ENCODE measurements at regions not wholly inside any gene's neighbourhood (a gene's known extent, or its start where the extent isn't known, plus 50 kb on each side); places are given as distances from the start of the nearest gene placed in this dataset.

- Histone ChIP-seq H3K9ac (ENCODE audit: low read length) (no peak overlapping the region), H2AFZ (ENCODE audit: low read depth, low read length) (no peak overlapping the region), H3K79me1 (replicated peaks; ENCODE audit: low read length, poor library complexity, severe bottlenecking) (no peaks in the 10 kb centered on the region), H4K8ac (ENCODE audit: low read length) (no peak overlapping the region), H3K27ac (ENCODE audit: low read length, poor library complexity, severe bottlenecking) (no peak overlapping the region), H4K91ac (ENCODE audit: low read length) (no peak overlapping the region), H3K23ac (ENCODE audit: low read length in 2 of 2) (no peak overlapping the region), H3K4me2 (ENCODE audit: low read length, poor library complexity, severe bottlenecking) (no peak overlapping the region), H3K4ac (ENCODE audit: low read depth in 1 of 2, low read length in 2 of 2) (no peak overlapping the region), H2BK5ac (ENCODE audit: low read depth, low read length, poor library complexity, severe bottlenecking) (no peak overlapping the region), H2AK5ac (ENCODE audit: low read length, severe bottlenecking) (no peak overlapping the region), H3K9me3 (ENCODE audit: control insufficient read depth, low read length) (no peaks in the 10 kb centered on the region), H3K4me1 (ENCODE audit: control insufficient read depth, insufficient read depth, low read depth, low read length) (no peaks in the 10 kb centered on the region), H3K14ac (ENCODE audit: low read length in 2 of 2) (no peak overlapping the region), H2BK120ac (ENCODE audit: low read depth, low read length) (no peak overlapping the region), H2BK15ac (ENCODE audit: low read depth, poor library complexity, severe bottlenecking) (no peak overlapping the region), H3K27me3 (ENCODE audit: control insufficient read depth in 1 of 2, insufficient read depth in 1 of 2, low read length in 2 of 2) (no peaks in the 10 kb centered on the region), H3K18ac (ENCODE audit: low read depth in 1 of 2, low read length in 2 of 2) (no peak overlapping the region), H3K4me3 (ENCODE audit: insufficient read depth in 1 of 2, low read depth in 1 of 2, low read length in 2 of 2) (no peak overlapping the region), H3K36me3 (ENCODE audit: control insufficient read depth in 1 of 2, insufficient read depth in 2 of 2, low read depth in 1 of 2, low read length in 2 of 2) (no peaks in the 10 kb centered on the region), H2BK12ac (ENCODE audit: low read length in 2 of 2) (no peak overlapping the region)
- DNase-seq: no peak
Observed at GRCh38 chr6:48904809-48905208, 558.2 kb downstream of the MMUT start.

- no peak overlapping the region for H3K4me3 ChIP-seq (ENCODE audit: insufficient read depth in 1 of 2, low read depth in 1 of 2, low read length in 2 of 2)
- no peaks in the 10 kb centered on the region for H3K9me3 ChIP-seq (ENCODE audit: control insufficient read depth, low read length)
- no peak overlapping the region for H3K14ac ChIP-seq (ENCODE audit: low read length in 2 of 2)
- no peak overlapping the region for H3K9ac ChIP-seq (ENCODE audit: low read length)
- no peaks in the 10 kb centered on the region for H3K36me3 ChIP-seq (ENCODE audit: control insufficient read depth in 1 of 2, insufficient read depth in 2 of 2, low read depth in 1 of 2, low read length in 2 of 2)
- H4K8ac ChIP-seq (ENCODE audit: low read length): no peak overlapping the region
- WGBS: 94% methylated on average over 1 of the region's 3 CpGs
- H3K4me2 ChIP-seq (ENCODE audit: low read length, poor library complexity, severe bottlenecking): no peak overlapping the region
- no peak overlapping the region for H3K27ac ChIP-seq (ENCODE audit: low read length, poor library complexity, severe bottlenecking)
- H3K4me1 ChIP-seq (ENCODE audit: control insufficient read depth, insufficient read depth, low read depth, low read length): no peaks in the 10 kb centered on the region
- H2BK15ac ChIP-seq (ENCODE audit: low read depth, poor library complexity, severe bottlenecking): no peak overlapping the region
- H4K91ac ChIP-seq (ENCODE audit: low read length): no peak overlapping the region
- H3K27me3 ChIP-seq (ENCODE audit: control insufficient read depth in 1 of 2, insufficient read depth in 1 of 2, low read length in 2 of 2): no peaks in the 10 kb centered on the region
- no peak overlapping the region for H3K4ac ChIP-seq (ENCODE audit: low read depth in 1 of 2, low read length in 2 of 2)
- no peak overlapping the region for H3K23ac ChIP-seq (ENCODE audit: low read length in 2 of 2)
- no peak overlapping the region for H2AFZ ChIP-seq (ENCODE audit: low read depth, low read length)
- H2BK12ac ChIP-seq (ENCODE audit: low read length in 2 of 2): no peak overlapping the region
- H3K18ac ChIP-seq (ENCODE audit: low read depth in 1 of 2, low read length in 2 of 2): no peak overlapping the region
- no peak overlapping the region for H2AK5ac ChIP-seq (ENCODE audit: low read length, severe bottlenecking)
- no peak overlapping the region for H2BK5ac ChIP-seq (ENCODE audit: low read depth, low read length, poor library complexity, severe bottlenecking)
- H3K79me1 ChIP-seq (replicated peaks; ENCODE audit: low read length, poor library complexity, severe bottlenecking): no peaks in the 10 kb centered on the region
- DNase-seq: no peak
- H2BK120ac ChIP-seq (ENCODE audit: low read depth, low read length): no peak overlapping the region
Observed at GRCh38 chr6:48894469-48894868, 568.6 kb downstream of the MMUT start.

GRCh38 chr6:48893048-48893447, 570.0 kb downstream of the MMUT start:
- Histone ChIP-seq H3K4me2 (ENCODE audit: low read length, poor library complexity, severe bottlenecking) (no peak overlapping the region), H4K91ac (ENCODE audit: low read length) (no peak overlapping the region), H3K4me3 (ENCODE audit: insufficient read depth in 1 of 2, low read depth in 1 of 2, low read length in 2 of 2) (no peak overlapping the region), H3K27ac (ENCODE audit: low read length, poor library complexity, severe bottlenecking) (no peak overlapping the region), H3K4ac (ENCODE audit: low read depth in 1 of 2, low read length in 2 of 2) (no peak overlapping the region), H3K18ac (ENCODE audit: low read depth in 1 of 2, low read length in 2 of 2) (no peak overlapping the region), H3K9me3 (ENCODE audit: control insufficient read depth, low read length) (no peaks in the 10 kb centered on the region), H2AFZ (ENCODE audit: low read depth, low read length) (no peak overlapping the region), H3K14ac (ENCODE audit: low read length in 2 of 2) (no peak overlapping the region), H4K8ac (ENCODE audit: low read length) (no peak overlapping the region), H2BK5ac (ENCODE audit: low read depth, low read length, poor library complexity, severe bottlenecking) (no peak overlapping the region), H3K9ac (ENCODE audit: low read length) (no peak overlapping the region), H3K36me3 (ENCODE audit: control insufficient read depth in 1 of 2, insufficient read depth in 2 of 2, low read depth in 1 of 2, low read length in 2 of 2) (no peaks in the 10 kb centered on the region), H3K79me1 (replicated peaks; ENCODE audit: low read length, poor library complexity, severe bottlenecking) (no peaks in the 10 kb centered on the region), H3K23ac (ENCODE audit: low read length in 2 of 2) (no peak overlapping the region), H2BK120ac (ENCODE audit: low read depth, low read length) (no peak overlapping the region), H3K4me1 (ENCODE audit: control insufficient read depth, insufficient read depth, low read depth, low read length) (no peaks in the 10 kb centered on the region), H2BK15ac (ENCODE audit: low read depth, poor library complexity, severe bottlenecking) (no peak overlapping the region), H3K27me3 (ENCODE audit: control insufficient read depth in 1 of 2, insufficient read depth in 1 of 2, low read length in 2 of 2) (no peaks in the 10 kb centered on the region), H2AK5ac (ENCODE audit: low read length, severe bottlenecking) (no peak overlapping the region), H2BK12ac (ENCODE audit: low read length in 2 of 2) (no peak overlapping the region)
- no CpG with 5 or more reads among the region's 1 CpG for whole genome bisulfite sequencing
- no peak for DNase-seq

GRCh38 chr6:48891308-48891707, 571.7 kb downstream of the MMUT start:
- H3K27me3 ChIP-seq (ENCODE audit: control insufficient read depth in 1 of 2, insufficient read depth in 1 of 2, low read length in 2 of 2): no peaks in the 10 kb centered on the region
- H3K9ac ChIP-seq (ENCODE audit: low read length): no peak overlapping the region
- no peak overlapping the region for H3K4ac ChIP-seq (ENCODE audit: low read depth in 1 of 2, low read length in 2 of 2)
- H3K23ac ChIP-seq (ENCODE audit: low read length in 2 of 2): no peak overlapping the region
- H2BK120ac ChIP-seq (ENCODE audit: low read depth, low read length): no peak overlapping the region
- no peak overlapping the region for H3K27ac ChIP-seq (ENCODE audit: low read length, poor library complexity, severe bottlenecking)
- no peak overlapping the region for H4K8ac ChIP-seq (ENCODE audit: low read length)
- H3K18ac ChIP-seq (ENCODE audit: low read depth in 1 of 2, low read length in 2 of 2): no peak overlapping the region
- H3K36me3 ChIP-seq (ENCODE audit: control insufficient read depth in 1 of 2, insufficient read depth in 2 of 2, low read depth in 1 of 2, low read length in 2 of 2): no peaks in the 10 kb centered on the region
- no peak overlapping the region for H3K4me3 ChIP-seq (ENCODE audit: insufficient read depth in 1 of 2, low read depth in 1 of 2, low read length in 2 of 2)
- H2AK5ac ChIP-seq (ENCODE audit: low read length, severe bottlenecking): no peak overlapping the region
- H2BK5ac ChIP-seq (ENCODE audit: low read depth, low read length, poor library complexity, severe bottlenecking): no peak overlapping the region
- no peaks in the 10 kb centered on the region for H3K79me1 ChIP-seq (replicated peaks; ENCODE audit: low read length, poor library complexity, severe bottlenecking)
- no peak overlapping the region for H3K14ac ChIP-seq (ENCODE audit: low read length in 2 of 2)
- H3K4me2 ChIP-seq (ENCODE audit: low read length, poor library complexity, severe bottlenecking): no peak overlapping the region
- no peak overlapping the region for H2BK15ac ChIP-seq (ENCODE audit: low read depth, poor library complexity, severe bottlenecking)
- no peak overlapping the region for H4K91ac ChIP-seq (ENCODE audit: low read length)
- H3K4me1 ChIP-seq (ENCODE audit: control insufficient read depth, insufficient read depth, low read depth, low read length): no peaks in the 10 kb centered on the region
- no peak overlapping the region for H2BK12ac ChIP-seq (ENCODE audit: low read length in 2 of 2)
- 100% methylated on average over 2 of the region's 3 CpGs for WGBS
- no peak overlapping the region for H2AFZ ChIP-seq (ENCODE audit: low read depth, low read length)
- H3K9me3 ChIP-seq (ENCODE audit: control insufficient read depth, low read length): no peaks in the 10 kb centered on the region
- DNase-seq: no peak
